Gastrocnemius medialis (tissue), 4 donors: ENCODE measurements at regions not wholly inside any gene's neighbourhood (a gene's known extent, or its start where the extent isn't known, plus 50 kb on each side); places are given as distances from the start of the nearest gene placed in this dataset.

Experiments used
- CTCF ChIP-seq, 5 experiments: fragments of 450-650 bp in 3 of 5; fragments of 200-600 bp in 2 of 5; sonication (generic) in 2 of 5; IDR thresholded peaks in 4 of 5; conservative IDR thresholded peaks in 1 of 5; 1 replicate in 4 of 5; 2 replicates in 1 of 5; pipeline ENCODE4 v1.5.1; 2016 to 2019; ENCODE audit warnings: antibody characterized with exemption in 5 of 5, mild to moderate bottlenecking in 3 of 5, moderate library complexity in 3 of 5
- POLR2A ChIP-seq, 2 donors: fragments of 450-650 bp; IDR thresholded peaks; one replicate each; pipeline ENCODE4 v1.6.1; 2017; ENCODE audit warnings: antibody characterized with exemption in 2 of 2, mild to moderate bottlenecking in 2 of 2, moderate library complexity in 2 of 2

DNA sequence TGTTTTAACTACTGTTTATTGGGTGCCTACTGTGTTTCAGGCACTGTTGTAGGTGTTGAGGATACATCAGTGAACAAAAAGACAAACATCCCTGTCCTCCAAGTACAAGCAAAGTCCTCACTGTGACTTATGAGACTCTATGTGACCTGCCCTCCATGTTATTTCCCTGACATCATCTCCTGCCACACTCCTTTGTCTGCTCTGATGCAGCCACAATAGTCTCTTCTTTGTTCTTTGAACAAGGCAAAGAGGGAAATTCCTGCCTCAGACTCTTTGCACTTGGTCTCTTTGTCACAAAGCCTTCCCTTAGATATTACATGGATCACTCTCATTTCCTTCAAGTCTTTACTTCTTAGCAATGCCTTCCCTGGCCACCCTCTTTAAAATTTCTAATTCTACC lies 240.1 kb upstream of the SRRM4 start:
- no peak for TF ChIP-seq CTCF (IDR thresholded peaks at IDR 0.05 in 4 of 5, conservative IDR thresholded peaks at IDR 0.05 in 1 of 5)
- no peak for TF ChIP-seq POLR2A (IDR thresholded peaks at IDR 0.05)
